CD4-positive, alpha-beta T cell (primary cell): ENCODE measurements at regions not wholly inside any gene's neighbourhood (a gene's known extent, or its start where the extent isn't known, plus 50 kb on each side); places are given as distances from the start of the nearest gene placed in this dataset.
"Not testable (repeated sequence)": the region's sequence is repeated elsewhere in the genome, so short reads cannot be mapped to it uniquely, and the experiment has no call there.

Experiments used
- ATAC-seq: fragments of 200-7000 bp; cut with Tn5 transposase; one replicate; pipeline ENCODE4 v1.10.0; 2022; ENCODE audit warnings: mild to moderate bottlenecking; ENCODE audit not compliant: poor library complexity
- CTCF ChIA-PET: fragments of 350-600 bp; sonication (Branson Sonifier 250); formaldehyde crosslinking; loops from one replicate; lab custom pipeline; 2021; ENCODE audit warnings: antibody characterized with exemption, inconsistent platforms; lab: Charles Lee
- POLR2A ChIA-PET: fragments of 350-600 bp; sonication (Branson Sonifier 250); formaldehyde crosslinking; loops from one replicate; lab custom pipeline; 2021; ENCODE audit warnings: antibody characterized with exemption, inconsistent platforms; lab: Charles Lee
- DNase-seq, 14 experiments: peaks; one replicate each; pipeline ENCODE4 v3.0.0-alpha.2; 2013 to 2020; ENCODE audit warnings: mixed read lengths in 2 of 14
- H3K27ac ChIP-seq, 2 donors: one replicate each; pipeline versions ENCODE4 v1.5.1 to v1.7.0; 2013; ENCODE audit warnings: low read length in 2 of 2, low read depth in 1 of 2, mild to moderate bottlenecking in 1 of 2
- H3K27me3 ChIP-seq, 2 experiments: 1 replicate in 1 of 2; 2 replicates in 1 of 2; pipeline versions ENCODE4 v1.6.1 to v1.7.0; 2013; ENCODE audit warnings: low read length in 2 of 2, control low read depth in 1 of 2, mild to moderate bottlenecking in 1 of 2, moderate library complexity in 1 of 2; ENCODE audit not compliant: insufficient read depth in 2 of 2, control insufficient read depth in 1 of 2
- H3K36me3 ChIP-seq: one replicate; pipeline ENCODE4 v1.6.1; 2013; ENCODE audit warnings: low read length, control low read depth; ENCODE audit not compliant: insufficient read depth
- H3K4me1 ChIP-seq: one replicate; pipeline ENCODE4 v1.6.1; 2013; ENCODE audit warnings: low read length, control low read depth; ENCODE audit not compliant: insufficient read depth
- H3K4me3 ChIP-seq: one replicate; pipeline ENCODE4 v1.5.1; 2013; ENCODE audit warnings: mild to moderate bottlenecking, low read length, moderate library complexity
- H3K9me3 ChIP-seq, 2 experiments: 1 replicate in 1 of 2; 2 replicates in 1 of 2; pipeline versions ENCODE4 v1.6.1 to v1.7.0; 2013; ENCODE audit warnings: low read length in 2 of 2, mild to moderate bottlenecking in 2 of 2, control low read depth in 1 of 2, moderate library complexity in 1 of 2; ENCODE audit not compliant: control insufficient read depth in 1 of 2, insufficient read depth in 1 of 2
- H3K27ac Mint-ChIP-seq: one replicate; pipeline ENCODE4 v1.8.0; 2020; ENCODE audit warnings: mixed read lengths
- H3K27me3 Mint-ChIP-seq: one replicate; pipeline ENCODE4 v1.8.0; 2021; ENCODE audit warnings: mixed read lengths
- H3K36me3 Mint-ChIP-seq: one replicate; pipeline ENCODE4 v1.8.0; 2021; ENCODE audit warnings: low read depth, mixed read lengths
- H3K4me1 Mint-ChIP-seq: one replicate; pipeline ENCODE4 v1.8.0; 2021; ENCODE audit warnings: low read depth, mixed read lengths
- H3K4me3 Mint-ChIP-seq: one replicate; pipeline ENCODE4 v1.8.0; 2020; ENCODE audit warnings: mild to moderate bottlenecking, mixed read lengths
- H3K9me3 Mint-ChIP-seq: one replicate; pipeline ENCODE4 v1.8.0; 2020; ENCODE audit warnings: mixed read lengths
- intact Hi-C, 2 experiments: fragments of 100-400 bp; cut with DNase I in 1 of 2; cut with micrococcal nuclease in 1 of 2; formaldehyde crosslinking; loops; one replicate each; pipeline versions ENCODE4 v1.15.1 to v1.9.0; 2023 to 2025; cut with DNase I, micrococcal nuclease
- TF ChIP-seq, protein P1 (sequence below): fragments of 200-600 bp; IDR thresholded peaks from one replicate; pipeline ENCODE4 v1.8.0; 2022; ENCODE audit warnings: antibody characterized with exemption, mild to moderate bottlenecking

DNA sequence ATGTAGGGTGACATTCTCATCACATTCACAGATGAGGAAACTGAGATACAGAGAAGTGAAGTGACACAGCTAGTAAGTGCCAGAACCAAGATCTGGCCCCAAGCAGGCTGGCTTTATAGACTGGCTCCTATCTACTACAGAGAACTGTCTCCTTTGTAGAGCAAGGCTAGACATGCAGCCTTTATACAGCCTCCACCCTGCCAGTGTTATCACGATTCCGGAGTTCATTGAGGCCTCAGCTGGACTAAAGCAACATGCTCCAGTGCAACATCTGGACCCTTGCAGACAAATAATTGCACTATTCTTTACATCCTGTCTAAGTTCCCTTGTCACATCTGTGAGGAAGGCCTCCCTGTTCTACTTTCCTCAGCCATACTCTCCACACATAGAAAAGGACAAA is 58.0 kb upstream of the XIAP start:
- ATAC-seq = no peak
- H3K27me3 Mint-ChIP-seq = no peaks in the 10 kb centered on the region
- Histone ChIP-seq H3K4me3 (no peak overlapping the region), H3K4me1 (peaks cover 3% of the 10 kb centered on the region), H3K9me3 (no peaks in the 10 kb centered on the region), H3K27me3 (no peaks in the 10 kb centered on the region), H3K36me3 (no peaks in the 10 kb centered on the region), H3K27ac (no peak overlapping the region)
- no peak for DNase-seq
- H3K27ac Mint-ChIP-seq = no peak overlapping the region
- ChIA-PET CTCF (no interaction called here), POLR2A (no interaction called here)
- no peaks in the 10 kb centered on the region for H3K9me3 Mint-ChIP-seq
- no peak overlapping the region for H3K4me3 Mint-ChIP-seq
- intact Hi-C loops = no loop called here
- TF ChIP-seq, protein P1, sequence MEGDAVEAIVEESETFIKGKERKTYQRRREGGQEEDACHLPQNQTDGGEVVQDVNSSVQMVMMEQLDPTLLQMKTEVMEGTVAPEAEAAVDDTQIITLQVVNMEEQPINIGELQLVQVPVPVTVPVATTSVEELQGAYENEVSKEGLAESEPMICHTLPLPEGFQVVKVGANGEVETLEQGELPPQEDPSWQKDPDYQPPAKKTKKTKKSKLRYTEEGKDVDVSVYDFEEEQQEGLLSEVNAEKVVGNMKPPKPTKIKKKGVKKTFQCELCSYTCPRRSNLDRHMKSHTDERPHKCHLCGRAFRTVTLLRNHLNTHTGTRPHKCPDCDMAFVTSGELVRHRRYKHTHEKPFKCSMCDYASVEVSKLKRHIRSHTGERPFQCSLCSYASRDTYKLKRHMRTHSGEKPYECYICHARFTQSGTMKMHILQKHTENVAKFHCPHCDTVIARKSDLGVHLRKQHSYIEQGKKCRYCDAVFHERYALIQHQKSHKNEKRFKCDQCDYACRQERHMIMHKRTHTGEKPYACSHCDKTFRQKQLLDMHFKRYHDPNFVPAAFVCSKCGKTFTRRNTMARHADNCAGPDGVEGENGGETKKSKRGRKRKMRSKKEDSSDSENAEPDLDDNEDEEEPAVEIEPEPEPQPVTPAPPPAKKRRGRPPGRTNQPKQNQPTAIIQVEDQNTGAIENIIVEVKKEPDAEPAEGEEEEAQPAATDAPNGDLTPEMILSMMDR = no peak
- peaks cover 9% of the 10 kb centered on the region for H3K4me1 Mint-ChIP-seq
- no peaks in the 10 kb centered on the region for H3K36me3 Mint-ChIP-seq

DNA sequence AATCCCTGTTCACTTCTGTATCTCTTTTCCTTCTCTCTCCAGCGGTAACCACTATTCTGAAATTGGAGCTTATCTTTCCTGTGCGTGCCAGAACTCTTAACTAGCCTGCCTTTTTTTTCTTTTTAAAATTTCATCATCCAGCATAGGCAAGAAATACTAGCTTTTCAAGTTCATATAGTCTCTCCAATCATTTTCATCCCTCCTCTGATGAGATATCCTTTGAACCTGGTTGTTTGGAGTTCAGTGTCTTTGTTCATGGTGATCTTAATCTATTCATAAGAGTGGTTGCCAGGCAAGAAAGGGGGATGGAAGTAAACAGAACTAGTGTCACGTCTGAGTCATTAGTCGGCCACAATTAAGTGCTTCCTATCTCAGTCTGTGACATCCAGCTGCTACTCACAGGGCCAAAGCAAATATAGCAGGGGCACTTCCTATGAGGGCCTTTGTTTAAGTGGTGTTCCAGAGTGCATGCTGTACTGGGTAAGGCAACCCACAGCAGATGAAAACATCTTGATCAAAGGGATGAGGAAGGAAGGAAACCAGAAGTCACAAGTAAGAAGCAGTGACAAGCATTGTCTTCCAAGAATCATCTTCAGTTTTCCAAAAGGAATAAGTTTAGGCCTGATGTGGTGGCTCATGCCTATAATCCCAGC is 56.4 kb upstream of the XIAP start:
- CTCF ChIA-PET = no interaction called here
- peak; percentile 94 for ATAC-seq
- H3K9me3 Mint-ChIP-seq = no peaks in the 10 kb centered on the region
- no peak overlapping the region for H3K4me3 ChIP-seq
- no peak overlapping the region for H3K27ac ChIP-seq
- no peaks in the 10 kb centered on the region for H3K9me3 ChIP-seq
- no peaks in the 10 kb centered on the region for H3K27me3 Mint-ChIP-seq
- peaks cover 3% of the 10 kb centered on the region for H3K4me1 ChIP-seq
- H3K4me1 Mint-ChIP-seq = peaks cover 9% of the 10 kb centered on the region
- peak overlapping the region; percentile 73 for H3K27ac Mint-ChIP-seq
- H3K36me3 ChIP-seq = no peaks in the 10 kb centered on the region
- peak in 10 of 14 experiments; percentile 2 to 74 (median 17) for DNase-seq
- TF ChIP-seq, protein P1 = no peak
- H3K27me3 ChIP-seq = no peaks in the 10 kb centered on the region
- POLR2A ChIA-PET = no interaction called here
- intact Hi-C loops = no loop called here
- no peaks in the 10 kb centered on the region for H3K36me3 Mint-ChIP-seq
- no peak overlapping the region for H3K4me3 Mint-ChIP-seq

DNA sequence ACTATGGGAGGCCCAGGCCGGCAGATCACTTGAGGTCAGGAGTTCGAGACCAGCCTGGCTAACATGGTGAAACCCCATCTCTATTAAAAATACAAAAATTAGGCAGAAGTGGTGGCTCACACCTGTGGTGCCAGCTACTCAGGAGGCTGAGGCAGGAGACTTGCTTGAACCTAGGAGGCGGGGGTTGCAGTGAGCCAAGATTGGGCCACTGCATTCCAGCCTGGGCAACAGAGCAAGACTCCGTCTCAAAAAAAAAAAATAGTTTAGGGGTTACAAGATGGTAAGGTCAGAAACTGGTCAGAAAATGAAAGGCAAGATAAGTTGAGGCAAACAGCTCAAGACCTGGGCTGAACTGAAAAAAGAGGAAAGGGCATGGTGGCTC is 55.9 kb upstream of the XIAP start:
- H3K9me3 Mint-ChIP-seq, DNase-seq, H3K27me3 ChIP-seq, H3K4me3 ChIP-seq, H3K27ac ChIP-seq, intact Hi-C loops, POLR2A ChIA-PET, H3K36me3 ChIP-seq, H3K4me1 ChIP-seq, H3K4me3 Mint-ChIP-seq, H3K9me3 ChIP-seq, ATAC-seq, H3K27me3 Mint-ChIP-seq, H3K4me1 Mint-ChIP-seq, CTCF ChIA-PET, H3K36me3 Mint-ChIP-seq: not testable (repeated sequence)
- peak overlapping the region; percentile 73 for H3K27ac Mint-ChIP-seq

DNA sequence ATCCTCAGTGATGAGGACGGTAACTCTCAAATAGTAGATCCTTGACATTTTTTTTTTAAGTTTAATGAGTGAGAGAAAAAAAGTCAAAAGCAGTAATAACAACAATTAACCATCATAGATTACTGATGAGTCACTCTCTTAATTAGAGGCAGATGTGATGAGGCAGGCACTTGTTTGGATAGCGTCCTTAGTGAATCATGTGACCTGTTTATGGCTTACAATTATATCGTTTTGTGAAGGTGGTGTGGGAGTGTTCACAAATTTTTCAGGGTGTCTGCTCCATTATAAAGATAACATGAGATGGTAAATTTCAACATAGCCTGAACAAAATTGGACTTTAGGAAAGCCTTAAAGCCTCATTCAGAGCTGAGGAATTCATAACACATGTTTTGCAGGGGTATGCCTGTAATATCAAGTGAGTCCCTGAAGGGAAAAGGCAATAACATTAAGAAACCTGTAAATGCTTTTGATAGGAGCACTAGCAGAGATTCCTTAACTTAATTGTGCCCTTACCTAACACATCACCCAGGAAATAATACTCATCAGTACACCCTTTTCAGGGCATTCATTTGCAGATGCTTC is 51.9 kb upstream of the XIAP start:
- ATAC-seq (no peak), DNase-seq (no peak)
- ChIA-PET POLR2A (no interaction called here), CTCF (no interaction called here)
- no peaks in the 10 kb centered on the region for H3K9me3 Mint-ChIP-seq
- peaks cover 9% of the 10 kb centered on the region for H3K4me1 Mint-ChIP-seq
- no peaks in the 10 kb centered on the region for H3K36me3 Mint-ChIP-seq
- no peak overlapping the region for H3K27ac ChIP-seq
- H3K27me3 ChIP-seq = no peaks in the 10 kb centered on the region
- no peak overlapping the region for H3K27ac Mint-ChIP-seq
- H3K4me3 Mint-ChIP-seq = no peak overlapping the region
- H3K27me3 Mint-ChIP-seq = no peaks in the 10 kb centered on the region
- TF ChIP-seq, protein P1 = no peak
- no peaks in the 10 kb centered on the region for H3K4me1 ChIP-seq
- intact Hi-C loops = no loop called here
- H3K9me3 ChIP-seq = no peaks in the 10 kb centered on the region
- H3K36me3 ChIP-seq = no peaks in the 10 kb centered on the region
- H3K4me3 ChIP-seq = no peak overlapping the region
